A549 (cell line): ENCODE measurements at regions not wholly inside any gene's neighbourhood (a gene's known extent, or its start where the extent isn't known, plus 50 kb on each side); places are given as distances from the start of the nearest gene placed in this dataset.
A peak's percentile ranks its signal among the peaks of the same experiment; 100 is the strongest.

Experiments
- ATAC-seq, 2 experiments: fragments of 200-7000 bp in 1 of 2; fragments of >200 bp in 1 of 2; cut with Nextera tagmentation in 1 of 2; cut with Tn5 transposase in 1 of 2; 3 replicates each; pipeline versions ENCODE4 v1.8.0 to v1.9.1; 2018 to 2020; ENCODE audit warnings: mild to moderate bottlenecking in 1 of 2, moderate library complexity in 1 of 2
- CTCF ChIA-PET: fragments of 300-600 bp; sonication (Branson Sonifier 250); formaldehyde crosslinking; extraction: SDS; loops from one replicate; lab custom pipeline; 2021; ENCODE audit warnings: antibody characterized with exemption, inconsistent platforms; lab: Yijun Ruan, JAX
- POLR2A ChIA-PET: fragments of 350-600 bp; formaldehyde crosslinking; extraction: SDS; loops from one replicate; lab custom pipeline; 2021; ENCODE audit warnings: antibody characterized with exemption, inconsistent platforms; lab: Yijun Ruan, JAX
- DNase-seq, 2 experiments: peaks; one replicate each; pipeline versions ENCODE4 v3.0.0 to v3.0.0-alpha.2; 2011 to 2016; ENCODE audit warnings: low read depth in 1 of 2, low spot score in 1 of 2
- FAIRE-seq: peaks from 2 replicates; lab custom pipeline; 2011; peaks lifted over from hg19 to GRCh38; lab: Jason Lieb, UNC
- H3K27ac ChIP-seq, 2 experiments: fragments of >200 bp; sonication (Bioruptor Twin); formaldehyde crosslinking; 3 replicates each; pipeline ENCODE4 v1.5.1; 2016 to 2017
- H3K4me1 ChIP-seq: fragments of >200 bp; sonication (Bioruptor Twin); formaldehyde crosslinking; 3 replicates; pipeline ENCODE4 v1.6.1; 2016
- H3K4me2 ChIP-seq: fragments of >200 bp; sonication (Bioruptor Twin); formaldehyde crosslinking; 3 replicates; pipeline ENCODE4 v1.6.1; 2016
- H3K4me3 ChIP-seq: fragments of >200 bp; sonication (Bioruptor Twin); formaldehyde crosslinking; 3 replicates; pipeline ENCODE4 v1.5.1; 2016
- H3K9me3 ChIP-seq: fragments of >200 bp; sonication (Bioruptor Twin); formaldehyde crosslinking; 3 replicates; pipeline ENCODE4 v1.6.1; 2016
- CHD2 ChIP-seq: fragments of 150-350 bp; IDR thresholded peaks from 2 replicates; pipeline ENCODE4 v1.6.1; 2014; ENCODE audit warnings: low read length; ENCODE audit not compliant: partially characterized antibody
- EHMT2 ChIP-seq: fragments of 200-600 bp; sonication (generic); IDR thresholded peaks from 2 replicates; pipeline ENCODE4 v1.6.1; 2016; ENCODE audit warnings: antibody characterized with exemption, low read depth, mild to moderate bottlenecking, moderate library complexity
- ELK1 ChIP-seq: fragments of 150-350 bp; IDR thresholded peaks from 2 replicates; pipeline ENCODE4 v1.6.1; 2014; ENCODE audit warnings: low read depth, mild to moderate bottlenecking, low read length
- EP300 ChIP-seq, 2 experiments: fragments of >200 bp; sonication (Bioruptor Twin); formaldehyde crosslinking; IDR thresholded peaks; 2 replicates in 1 of 2; 3 replicates in 1 of 2; pipeline ENCODE4 v1.6.1; 2016 to 2017
- FOXS1 ChIP-seq: fragments of 250-450 bp; sonication (Bioruptor Pico); IDR thresholded peaks from 2 replicates; pipeline ENCODE4 v1.5.0; 2020; ENCODE audit warnings: mild to moderate bottlenecking, moderate library complexity
- HDAC2 ChIP-seq: fragments of 200-600 bp; sonication (generic); IDR thresholded peaks from 2 replicates; pipeline ENCODE4 v1.6.1; 2016
- JUN ChIP-seq, 2 experiments: fragments of >200 bp; sonication (Bioruptor Twin); formaldehyde crosslinking; IDR thresholded peaks; 2 replicates in 1 of 2; 3 replicates in 1 of 2; pipeline ENCODE4 v1.6.1; 2016 to 2017
- KDM1A ChIP-seq: fragments of 200-600 bp; sonication (generic); IDR thresholded peaks from 2 replicates; pipeline ENCODE4 v1.6.1; 2016; ENCODE audit warnings: low read depth, mild to moderate bottlenecking
- MYC ChIP-seq: IDR thresholded peaks from 2 replicates; pipeline ENCODE4 v1.6.1; 2012; ENCODE audit warnings: mild to moderate bottlenecking, inconsistent platforms, low read length, improper control_type of control experiment, borderline replicate concordance
- NPAS2 ChIP-seq: fragments of 250-450 bp; sonication (Bioruptor Pico); IDR thresholded peaks from 2 replicates; pipeline ENCODE4 v1.8.0; 2022; ENCODE audit warnings: mild to moderate bottlenecking, moderate library complexity, borderline replicate concordance
- RAD21 ChIP-seq, 2 experiments: fragments of >200 bp in 1 of 2; sonication (Bioruptor Twin) in 1 of 2; formaldehyde crosslinking in 1 of 2; IDR thresholded peaks in 1 of 2; conservative IDR thresholded peaks in 1 of 2; 2 replicates in 1 of 2; 3 replicates in 1 of 2; pipeline ENCODE4 v1.6.1; 2012 to 2018; ENCODE audit warnings: inconsistent platforms in 1 of 2
- RCOR1 ChIP-seq: fragments of 150-350 bp; IDR thresholded peaks from 2 replicates; pipeline ENCODE4 v1.6.1; 2014; ENCODE audit warnings: antibody characterized with exemption, low read length, low read depth
- SMC3 ChIP-seq: fragments of >200 bp; sonication (Bioruptor Twin); formaldehyde crosslinking; IDR thresholded peaks from 3 replicates; pipeline ENCODE4 v1.6.1; 2018; ENCODE audit warnings: inconsistent platforms
- SREBF2 ChIP-seq: fragments of 450-650 bp; IDR thresholded peaks from 2 replicates; pipeline ENCODE4 v1.6.1; 2014; ENCODE audit warnings: mild to moderate bottlenecking, moderate library complexity
- TP53 ChIP-seq: fragments of 250-450 bp; sonication (Bioruptor Pico); IDR thresholded peaks from 2 replicates; pipeline ENCODE4 v1.5.0; 2021; ENCODE audit warnings: mild to moderate bottlenecking, moderate library complexity
- USF2 ChIP-seq: fragments of 450-650 bp; IDR thresholded peaks from 2 replicates; pipeline ENCODE4 v1.6.1; 2014; ENCODE audit warnings: antibody characterized with exemption
- ZC3H11A ChIP-seq: fragments of 450-650 bp; IDR thresholded peaks from 2 replicates; pipeline ENCODE4 v1.6.1; 2014; ENCODE audit warnings: antibody characterized with exemption, mild to moderate bottlenecking
- ZNF302 ChIP-seq: fragments of 250-450 bp; sonication (Bioruptor Pico); IDR thresholded peaks from 2 replicates; pipeline ENCODE4 v1.9.0; 2021; ENCODE audit warnings: inconsistent platforms, mild to moderate bottlenecking, moderate library complexity
- WGBS: methylation state at CpG from one replicate; pipeline ENCODE4 v1.1.6; 2017; ENCODE audit errors: missing lambda C conversion rate; 5-methylcytosine and 5-hydroxymethylcytosine counted together
- TF ChIP-seq, protein P1 (sequence below): fragments of >200 bp; sonication (Bioruptor Twin); formaldehyde crosslinking; IDR thresholded peaks from 3 replicates; pipeline ENCODE4 v1.5.1; 2016
- TF ChIP-seq, protein P2 (sequence below): fragments of >200 bp; sonication (Bioruptor Twin); formaldehyde crosslinking; IDR thresholded peaks from 3 replicates; pipeline ENCODE4 v1.6.1; 2016

DNA sequence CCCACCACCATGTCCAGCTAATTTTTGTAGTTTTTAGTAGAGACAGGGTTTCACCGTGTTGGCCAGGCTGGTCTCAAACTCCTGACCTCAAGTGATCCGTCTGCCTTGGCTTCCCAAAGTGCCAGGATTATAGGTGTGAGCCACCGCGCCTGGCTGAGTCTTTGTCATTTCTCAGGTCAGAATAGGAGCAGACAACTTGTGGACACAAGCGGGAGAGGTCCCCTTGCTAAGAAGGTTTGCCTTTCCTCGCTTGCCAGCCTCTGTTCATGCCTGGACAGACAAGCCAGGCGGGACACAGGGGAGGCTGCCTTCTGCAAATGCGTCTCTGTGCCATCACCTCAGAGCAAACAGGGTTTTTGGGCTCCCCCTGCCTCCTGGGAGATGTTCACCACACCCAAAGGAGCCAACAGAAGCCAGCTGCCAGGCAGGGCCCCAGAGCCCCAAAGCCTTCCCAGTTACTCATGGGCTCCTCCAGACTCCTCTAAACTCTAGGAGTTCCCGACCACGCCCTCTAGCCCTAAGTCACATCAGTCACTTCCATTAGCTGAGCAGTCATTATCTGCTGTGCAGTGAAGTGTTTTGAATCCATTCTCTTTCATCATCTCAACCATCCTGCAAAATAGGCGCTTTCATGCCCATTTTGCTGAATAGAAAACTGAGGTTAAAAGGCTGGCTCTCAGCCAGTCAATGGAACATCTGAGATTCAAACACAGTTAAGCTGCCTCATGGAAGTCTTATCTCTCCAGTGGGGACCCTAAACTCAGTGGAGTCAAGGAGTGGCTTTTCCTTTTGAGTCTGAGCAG, 245.0 kb downstream of the UACA start:
- WGBS, result 89% methylated on average over 11 of the region's 11 CpGs
- Histone ChIP-seq H3K4me3 (no peak overlapping the region), H3K4me2 (no peak overlapping the region), H3K4me1 (no peaks in the 10 kb centered on the region), H3K9me3 (no peaks in the 10 kb centered on the region), H3K27ac (no peak overlapping the region)
- DNase-seq, result no peak
- no peak for ATAC-seq
- CTCF ChIA-PET, result interaction anchor here (0.6 to 1.5 kb wide), 4 partner anchors 30 to 1530 kb away, joined by 3 read pairs; no protein-coding TSS in a partner anchor
- POLR2A ChIA-PET, result no interaction called here
- TF ChIP-seq KDM1A (peak; percentile 64; the same call in 1 of the 2 replicates), EHMT2 (no peak)
- no peak for FAIRE-seq

- Histone ChIP-seq H3K27ac (0 out of 6 replicates have a peak overlapping the region, but pooled peaks of 1 of the 2 experiments have one; percentile 2), H3K4me3 (no peak overlapping the region), H3K9me3 (peaks cover 3% of the 10 kb centered on the region; the same call in 1 of the 3 replicates), H3K4me2 (no peak overlapping the region), H3K4me1 (no peaks in the 10 kb centered on the region)
- FAIRE-seq (no peak), DNase-seq (no peak), ATAC-seq (peak in 1 of 2 experiments; percentile 12; a peak in 1 of 6 replicates)
- 88% methylated on average over 6 of the region's 10 CpGs for WGBS
- CTCF ChIA-PET, result interaction anchor here (1.3 to 2.4 kb wide), 3 partner anchors 11 to 69 kb away, joined by 3 to 12 read pairs (median 5); no protein-coding TSS in a partner anchor
- TF ChIP-seq JUN (IDR thresholded peaks at IDR 0.05) (no peak), CHD2 (no peak), EP300 (IDR thresholded peaks at IDR 0.05) (no peak), ZNF302 (CRISPR knock-in tag) (no peak), ELK1 (no peak), FOXS1 (CRISPR knock-in tag) (no peak), MYC (no peak), NPAS2 (CRISPR knock-in tag) (no peak), SREBF2 (no peak), RAD21 (conservative IDR thresholded peaks at IDR 0.05 in 1 of 2, IDR thresholded peaks at IDR 0.05 in 1 of 2) (no peak), SMC3 (no peak), HDAC2 (no peak), EHMT2 (no peak), RCOR1 (no peak), TP53 (no peak), ZC3H11A (no peak), USF2 (no peak)
- TF ChIP-seq, protein P1, sequence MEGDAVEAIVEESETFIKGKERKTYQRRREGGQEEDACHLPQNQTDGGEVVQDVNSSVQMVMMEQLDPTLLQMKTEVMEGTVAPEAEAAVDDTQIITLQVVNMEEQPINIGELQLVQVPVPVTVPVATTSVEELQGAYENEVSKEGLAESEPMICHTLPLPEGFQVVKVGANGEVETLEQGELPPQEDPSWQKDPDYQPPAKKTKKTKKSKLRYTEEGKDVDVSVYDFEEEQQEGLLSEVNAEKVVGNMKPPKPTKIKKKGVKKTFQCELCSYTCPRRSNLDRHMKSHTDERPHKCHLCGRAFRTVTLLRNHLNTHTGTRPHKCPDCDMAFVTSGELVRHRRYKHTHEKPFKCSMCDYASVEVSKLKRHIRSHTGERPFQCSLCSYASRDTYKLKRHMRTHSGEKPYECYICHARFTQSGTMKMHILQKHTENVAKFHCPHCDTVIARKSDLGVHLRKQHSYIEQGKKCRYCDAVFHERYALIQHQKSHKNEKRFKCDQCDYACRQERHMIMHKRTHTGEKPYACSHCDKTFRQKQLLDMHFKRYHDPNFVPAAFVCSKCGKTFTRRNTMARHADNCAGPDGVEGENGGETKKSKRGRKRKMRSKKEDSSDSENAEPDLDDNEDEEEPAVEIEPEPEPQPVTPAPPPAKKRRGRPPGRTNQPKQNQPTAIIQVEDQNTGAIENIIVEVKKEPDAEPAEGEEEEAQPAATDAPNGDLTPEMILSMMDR, result no peak
- TF ChIP-seq, protein P2, sequence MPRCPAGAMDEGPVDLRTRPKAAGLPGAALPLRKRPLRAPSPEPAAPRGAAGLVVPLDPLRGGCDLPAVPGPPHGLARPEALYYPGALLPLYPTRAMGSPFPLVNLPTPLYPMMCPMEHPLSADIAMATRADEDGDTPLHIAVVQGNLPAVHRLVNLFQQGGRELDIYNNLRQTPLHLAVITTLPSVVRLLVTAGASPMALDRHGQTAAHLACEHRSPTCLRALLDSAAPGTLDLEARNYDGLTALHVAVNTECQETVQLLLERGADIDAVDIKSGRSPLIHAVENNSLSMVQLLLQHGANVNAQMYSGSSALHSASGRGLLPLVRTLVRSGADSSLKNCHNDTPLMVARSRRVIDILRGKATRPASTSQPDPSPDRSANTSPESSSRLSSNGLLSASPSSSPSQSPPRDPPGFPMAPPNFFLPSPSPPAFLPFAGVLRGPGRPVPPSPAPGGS, result no peak
- POLR2A ChIA-PET, result no interaction called here
Measured at GRCh38 chr15:70517194-70517590, 246.2 kb downstream of the UACA start.
